NCI-H345 treated with DMSO at 0.1 percent for 48 hours (cell line): ENCODE measurements at regions not wholly inside any gene's neighbourhood (a gene's known extent, or its start where the extent isn't known, plus 50 kb on each side); places are given as distances from the start of the nearest gene placed in this dataset.

Experiments used
- DNase-seq: peaks from one replicate; lab custom pipeline; 2025; ENCODE audit not compliant: unreplicated experiment; lab: John Stamatoyannopoulos, UW

DNA sequence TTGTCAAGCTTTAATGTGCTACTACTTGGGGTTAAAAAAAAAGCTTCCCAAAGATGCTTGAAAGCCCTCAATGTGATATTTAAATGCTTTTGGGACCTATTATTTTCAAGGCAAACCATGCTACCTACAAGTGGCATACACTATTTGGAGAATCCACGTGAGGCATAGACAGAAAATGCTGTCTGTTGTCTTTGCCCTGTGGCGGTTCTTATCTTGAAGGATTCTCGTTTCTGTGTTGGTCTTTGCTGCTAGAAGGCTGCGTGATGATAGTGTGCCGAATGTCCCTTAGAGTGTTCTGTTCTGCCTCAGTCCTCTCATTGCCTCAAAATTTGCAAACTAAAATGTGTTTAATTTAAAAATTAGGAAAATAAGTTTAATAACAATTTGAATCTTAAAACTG is 356.2 kb upstream of the RARB start:
- no peak for DNase-seq

DNA sequence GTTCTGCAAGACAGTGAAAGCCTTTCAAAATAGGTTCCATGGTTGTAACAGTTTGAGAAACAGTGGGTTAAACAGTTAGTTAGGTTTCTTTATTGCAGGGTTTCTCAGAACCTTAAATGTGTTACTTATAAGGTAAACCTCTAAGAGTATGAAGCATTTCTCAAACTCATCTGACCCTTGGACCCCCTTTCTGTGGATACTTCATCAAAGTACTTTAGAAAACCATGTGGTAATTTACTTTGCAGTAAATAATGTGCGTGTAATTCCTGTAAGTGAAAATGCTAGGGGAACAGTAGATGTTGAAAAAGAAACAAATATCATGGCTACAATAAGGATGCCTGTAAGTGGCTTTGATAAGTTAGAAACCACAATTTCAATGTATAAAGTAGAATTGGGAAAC is 354.6 kb upstream of the RARB start:
- no peak for DNase-seq

DNA sequence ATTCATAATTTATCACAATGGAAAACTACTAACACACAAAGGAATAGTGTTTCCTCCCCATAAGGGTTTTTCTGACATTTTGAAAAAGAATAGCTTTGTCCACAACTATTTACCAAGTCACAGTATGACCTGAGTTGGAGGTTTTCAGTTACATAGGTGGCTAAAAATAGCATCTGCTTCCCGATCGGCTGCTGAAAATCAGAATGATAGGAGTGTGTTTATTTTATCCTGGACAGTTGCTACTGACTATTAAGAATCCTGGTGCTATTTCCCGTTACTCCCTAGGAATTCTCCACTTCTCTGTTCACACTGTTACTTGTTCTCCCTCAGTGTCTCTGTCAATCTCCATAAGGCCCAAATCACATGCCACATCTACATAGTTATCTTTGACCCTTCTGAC is 353.9 kb upstream of the RARB start:
- DNase-seq: no peak

DNA sequence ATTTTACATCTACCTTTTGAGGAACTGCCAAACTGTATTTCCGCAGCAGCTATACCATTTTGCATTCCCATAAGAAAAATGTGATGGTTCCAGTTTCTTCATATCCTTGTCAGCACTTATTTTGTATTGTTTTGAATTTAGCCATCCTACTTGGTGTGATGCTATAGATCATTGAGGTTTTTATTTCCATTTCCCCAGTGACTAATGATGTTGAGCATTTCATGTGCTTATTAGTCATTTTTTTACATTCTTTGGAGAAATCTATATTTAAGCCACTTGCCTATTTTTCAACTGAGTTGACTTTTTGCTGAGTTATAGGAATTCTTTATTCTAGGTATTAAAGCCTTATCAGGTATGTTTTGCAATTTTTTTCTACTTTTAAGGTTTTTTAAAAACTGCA is 347.6 kb upstream of the RARB start:
- DNase-seq: no peak

DNA sequence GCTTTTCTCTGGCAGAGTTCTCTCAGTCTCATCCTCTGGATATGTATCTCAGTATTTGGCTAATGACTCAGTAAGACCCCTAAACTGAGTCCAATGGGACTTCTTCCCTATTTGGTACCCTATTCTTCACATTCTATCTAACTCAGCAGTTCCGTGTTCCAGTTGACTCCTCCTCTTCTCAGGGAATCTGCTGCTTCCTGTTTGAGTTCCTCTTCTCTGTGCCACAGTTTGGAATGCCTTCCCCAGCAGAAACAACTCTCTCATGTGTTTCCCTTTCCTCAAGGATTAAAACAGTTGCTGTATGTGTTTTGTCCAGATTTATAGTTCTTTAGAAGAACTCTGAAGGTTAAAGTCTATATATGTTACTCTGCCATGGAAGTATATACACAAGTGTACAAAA is 344.0 kb upstream of the RARB start:
- DNase-seq: no peak

DNA sequence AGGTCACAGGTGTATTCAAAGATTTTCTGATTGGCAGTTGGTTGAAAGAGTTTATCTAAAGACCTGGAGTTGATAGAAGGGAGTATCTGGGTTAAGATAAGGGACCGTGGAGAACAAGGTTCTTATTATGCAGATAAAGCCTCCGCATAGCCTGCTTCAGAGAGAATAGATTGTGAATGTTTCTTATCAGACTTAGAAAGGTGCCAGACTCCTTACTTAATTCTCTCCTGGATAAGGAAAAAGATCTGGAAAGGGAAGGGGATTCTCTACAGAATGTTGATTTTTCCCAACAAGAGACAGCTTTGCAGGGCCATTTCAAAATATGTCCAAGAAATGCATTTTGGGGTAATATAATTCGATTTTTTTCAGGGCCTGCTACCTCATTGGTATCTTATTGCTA is 341.3 kb upstream of the RARB start:
- DNase-seq: no peak

DNA sequence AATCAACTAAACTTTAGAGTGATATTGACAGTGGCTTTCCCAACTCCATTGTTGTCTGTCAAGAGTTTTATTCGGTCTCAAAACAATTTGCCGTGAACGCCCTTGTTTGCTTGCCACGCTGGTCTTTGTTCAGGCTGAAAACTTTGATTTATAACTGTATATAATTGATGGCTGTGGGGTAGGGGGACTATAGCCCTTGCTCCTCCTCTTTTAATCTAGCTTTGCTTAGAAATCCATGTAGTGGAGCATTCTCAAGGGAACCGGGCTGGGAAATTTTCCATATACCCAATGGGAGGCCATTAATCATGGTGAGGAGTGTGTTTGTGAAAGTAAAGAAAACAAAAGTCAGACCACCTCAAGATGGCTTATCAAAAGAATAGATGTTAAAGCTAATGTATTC is 339.8 kb upstream of the RARB start:
- DNase-seq: no peak

DNA sequence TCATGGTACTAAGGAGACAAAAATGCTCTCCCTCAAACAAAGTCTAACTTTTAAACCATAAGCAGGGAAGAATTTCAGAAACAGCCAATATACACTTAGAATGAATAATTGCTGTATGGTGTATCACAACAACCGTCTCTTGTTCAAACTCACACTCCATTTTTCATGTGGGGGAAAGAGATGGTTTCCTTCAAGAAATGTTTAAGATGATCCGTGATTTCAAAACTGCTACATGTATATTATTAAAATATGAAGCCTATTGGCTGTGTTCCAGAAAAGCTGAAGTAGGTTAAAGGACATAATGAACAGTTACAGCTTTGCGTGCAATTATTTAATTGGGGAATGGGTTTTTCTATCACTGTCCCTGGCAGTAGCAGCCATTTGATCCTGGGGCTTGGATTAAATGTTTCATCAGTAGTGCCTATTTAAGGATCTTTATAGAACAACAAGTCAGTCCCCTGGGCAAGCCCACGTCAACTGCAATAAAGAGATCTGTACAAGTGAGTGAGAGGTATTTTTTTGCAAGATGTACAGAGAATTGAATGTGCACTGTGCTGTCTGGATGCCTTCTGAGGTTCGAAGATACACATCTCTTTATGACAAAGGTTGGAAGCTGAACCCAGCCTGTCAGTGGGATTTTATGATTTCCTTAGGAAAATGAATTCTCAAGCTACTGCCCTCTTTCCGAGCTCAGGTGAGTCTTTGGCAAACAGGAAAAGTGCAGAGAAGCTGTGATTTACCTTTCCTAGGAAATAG is 337.2 kb upstream of the RARB start:
- DNase-seq: no peak

DNA sequence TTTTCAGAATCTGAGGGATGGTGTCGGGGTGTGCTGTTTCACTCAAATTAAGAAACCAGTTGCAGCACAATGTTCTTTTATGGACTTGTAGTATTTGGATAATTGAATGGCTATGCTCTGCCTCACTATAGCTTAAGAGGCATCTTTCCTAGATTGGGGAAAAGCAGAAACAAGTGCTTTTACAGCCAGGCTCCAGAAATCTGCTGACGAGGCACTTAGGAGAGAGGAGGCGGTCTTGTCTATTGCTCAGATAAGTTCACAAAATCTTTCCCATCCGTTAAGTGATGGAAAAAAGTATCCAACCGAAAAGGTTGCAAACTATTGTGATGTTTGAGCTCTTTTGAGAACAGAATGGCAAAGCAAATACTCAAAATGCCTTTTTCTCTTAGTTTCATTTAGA is 336.1 kb upstream of the RARB start:
- no peak for DNase-seq

DNA sequence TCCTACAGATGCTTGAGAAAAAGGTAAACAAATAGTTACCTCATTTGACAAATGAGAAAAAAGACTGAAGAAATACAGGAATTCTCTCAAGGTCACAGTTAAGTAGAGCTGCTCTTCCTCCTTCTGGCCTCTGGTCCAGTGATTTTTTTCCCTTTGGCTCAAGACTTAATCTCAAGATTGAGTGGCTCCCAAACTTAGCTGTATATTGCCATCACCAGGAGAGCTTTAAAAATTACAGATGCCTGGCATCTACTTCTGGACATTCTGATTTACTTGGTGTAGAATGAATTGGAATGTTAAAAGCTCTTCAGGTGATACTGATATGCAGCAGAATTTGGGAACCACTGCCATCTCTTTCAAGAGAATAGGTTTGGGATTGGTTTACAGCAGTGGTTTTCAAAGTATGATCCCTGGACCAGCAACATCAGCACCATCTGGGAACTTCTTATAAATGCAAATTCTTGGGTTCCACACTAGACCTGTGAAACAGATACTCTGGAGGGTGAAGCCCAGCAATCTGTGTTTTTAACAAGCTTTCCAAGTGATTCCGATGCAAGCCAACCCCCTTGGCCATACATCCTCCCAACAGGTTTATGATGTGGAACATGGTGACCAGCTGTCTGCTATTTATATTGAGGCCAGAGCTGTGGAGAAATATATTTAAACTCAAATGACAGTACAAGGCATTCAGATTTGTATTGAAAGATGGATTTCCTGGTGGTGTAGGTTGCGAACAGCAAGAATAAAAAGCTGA is 333.0 kb upstream of the RARB start:
- no peak for DNase-seq

DNA sequence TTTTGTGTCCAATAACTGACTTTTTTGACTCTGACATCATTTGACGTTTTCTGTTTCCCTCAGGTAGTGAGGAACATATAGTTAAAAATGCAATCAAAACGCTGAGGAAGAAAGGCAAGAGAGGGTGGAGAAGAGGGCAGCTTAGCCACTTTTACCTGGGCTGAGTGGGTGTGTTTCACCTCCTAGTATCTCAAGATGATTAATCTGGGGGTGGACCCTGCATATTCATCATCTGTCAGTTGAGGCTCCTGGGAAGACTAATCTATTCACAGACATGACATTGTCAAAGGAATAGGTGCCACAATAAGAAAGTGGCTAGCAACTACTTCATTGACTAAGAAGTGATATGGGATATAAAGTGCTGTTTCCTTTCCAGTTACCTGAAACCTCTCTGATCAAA is 331.5 kb upstream of the RARB start:
- no peak for DNase-seq

DNA sequence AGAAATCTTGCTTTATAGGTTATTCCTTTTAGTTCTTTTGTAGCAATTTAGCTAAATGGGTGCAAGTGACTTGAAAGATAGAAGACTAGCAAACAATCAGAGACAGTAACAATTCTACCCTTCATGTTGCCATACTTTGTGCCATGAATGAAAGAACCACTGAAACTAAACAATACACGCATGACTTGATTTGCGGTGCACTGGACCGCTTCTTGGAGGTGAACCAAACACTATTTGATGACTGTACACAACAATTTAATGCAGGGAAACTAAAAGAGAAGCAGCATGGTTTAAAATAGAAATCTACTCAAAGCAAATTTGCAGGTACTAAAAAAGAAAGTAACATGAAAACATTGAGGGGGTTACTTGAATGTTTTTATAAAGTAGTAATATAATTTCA is 331.0 kb upstream of the RARB start:
- DNase-seq: no peak

DNA sequence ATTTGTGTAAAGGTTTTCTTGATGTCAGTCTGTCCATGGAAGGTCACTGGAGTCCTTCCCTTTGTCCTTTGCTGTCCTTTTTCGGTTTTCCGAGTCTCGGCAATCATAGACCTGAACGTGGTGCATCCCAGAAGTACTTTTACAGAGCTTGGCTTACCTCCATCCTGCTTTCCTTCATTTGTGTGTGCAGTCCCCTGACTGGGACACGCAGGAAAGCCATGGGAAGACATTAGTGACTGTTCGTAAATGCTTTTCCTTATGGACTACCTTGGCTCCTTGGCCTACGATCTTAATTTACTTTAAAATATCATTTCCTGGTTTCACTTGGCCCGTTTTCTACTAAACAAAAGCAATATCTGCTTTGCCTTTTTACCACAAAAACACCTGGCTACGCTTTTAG is 328.4 kb upstream of the RARB start:
- no peak for DNase-seq

DNA sequence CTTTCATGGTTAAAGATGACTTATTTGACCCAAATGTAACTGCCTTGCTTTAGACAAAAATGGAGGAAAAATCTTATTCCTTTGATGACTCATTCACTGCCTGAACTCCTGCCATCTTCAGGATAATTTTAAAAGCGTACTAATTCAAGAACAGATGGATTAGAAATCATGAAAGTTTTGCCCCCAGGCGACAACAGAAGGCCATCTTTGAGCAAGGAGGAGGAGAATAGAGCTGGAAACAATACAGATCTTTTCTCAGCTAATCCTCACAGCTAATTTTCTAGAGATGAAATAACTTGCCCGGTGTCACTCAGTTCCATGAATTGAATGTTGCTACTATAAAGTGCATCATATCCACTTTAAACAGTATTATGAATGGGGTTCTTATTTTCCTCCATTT is 324.7 kb upstream of the RARB start:
- DNase-seq: no peak

DNA sequence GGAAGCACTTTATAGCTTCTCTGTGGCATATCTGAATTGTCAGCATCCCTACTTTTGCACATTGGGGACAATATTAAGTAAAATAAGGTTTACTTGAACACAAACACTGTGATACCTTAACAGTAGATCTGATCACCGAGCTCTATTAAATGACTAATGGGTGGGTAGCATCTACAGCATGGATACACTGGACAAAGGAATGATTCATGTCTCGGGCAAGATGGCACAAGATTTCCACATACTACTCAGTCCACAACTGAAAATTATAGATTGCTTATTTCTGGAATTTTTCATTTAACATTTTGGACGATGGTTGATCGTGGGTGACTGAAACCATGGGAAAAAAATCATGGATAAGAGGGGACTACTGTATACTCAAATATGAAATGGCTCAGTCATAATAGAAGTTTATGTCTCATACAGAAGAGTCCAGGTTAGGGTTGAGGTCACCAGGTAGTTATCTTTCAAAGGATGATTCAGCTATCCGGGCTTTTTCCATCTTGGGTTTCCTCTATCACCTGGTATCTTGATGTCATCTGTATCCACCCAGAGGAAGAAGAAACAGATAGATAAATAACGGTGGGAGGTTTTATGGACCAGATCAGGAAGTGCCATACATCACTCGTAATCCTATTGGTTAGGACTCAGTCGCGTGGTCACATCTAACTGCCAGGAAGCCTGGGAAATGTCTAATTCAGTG is 320.0 kb upstream of the RARB start:
- no peak for DNase-seq

DNA sequence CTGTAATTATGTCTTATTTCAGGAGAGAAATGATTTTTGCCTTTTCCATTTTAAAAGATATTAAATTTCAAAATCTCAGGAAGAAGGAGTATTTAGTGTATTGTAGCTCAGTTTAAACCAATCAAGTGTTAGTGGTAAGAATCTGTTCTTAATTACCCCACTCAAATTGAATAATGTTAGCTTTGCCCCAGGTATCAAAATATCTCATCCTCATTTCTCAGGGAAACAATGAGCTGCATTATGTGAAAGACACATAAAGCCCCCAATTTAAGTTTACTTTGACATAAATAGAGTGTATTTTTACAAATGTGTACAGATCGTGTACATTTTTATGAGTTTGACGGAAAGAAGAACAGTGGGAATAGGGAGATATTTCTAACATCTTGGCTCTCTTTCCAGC is 317.4 kb upstream of the RARB start:
- DNase-seq: no peak

DNA sequence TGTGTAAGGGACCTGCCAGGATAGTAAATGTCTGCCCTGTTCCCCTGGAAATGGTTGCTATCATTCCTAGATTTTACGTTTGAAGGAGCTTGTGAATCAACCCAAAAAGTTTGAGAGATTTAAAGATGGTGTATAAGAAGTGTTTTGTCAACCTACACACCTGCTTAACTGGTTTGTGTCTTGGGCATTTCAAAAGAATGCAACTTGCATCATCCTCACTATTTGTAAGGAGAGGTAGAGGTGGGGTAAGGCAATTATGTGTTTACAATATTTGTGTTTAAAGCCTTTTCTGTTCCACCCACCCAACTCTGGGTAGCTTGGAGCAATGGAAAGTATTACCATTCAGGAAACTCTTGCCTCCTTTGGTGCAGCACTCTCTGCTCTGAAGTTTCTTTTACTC is 314.2 kb upstream of the RARB start:
- DNase-seq: no peak

DNA sequence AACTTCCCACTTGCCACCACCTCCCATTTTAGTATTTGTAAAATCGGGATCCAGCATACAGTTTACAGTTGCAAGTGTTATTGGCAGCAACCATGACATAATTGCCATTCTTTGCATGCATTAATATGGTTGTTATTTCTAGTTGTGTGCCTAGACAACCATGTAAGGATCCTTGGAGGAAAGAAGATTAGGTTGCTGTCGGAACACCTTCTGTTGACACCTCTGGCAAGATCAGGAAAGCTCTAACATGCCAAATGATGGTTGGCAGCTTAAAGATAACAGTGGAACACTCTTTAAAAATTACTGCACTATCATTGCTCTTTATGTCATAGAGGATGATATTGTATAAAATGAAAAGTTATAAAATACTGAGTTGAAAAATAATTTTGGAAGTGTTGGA is 313.5 kb upstream of the RARB start:
- DNase-seq: no peak

DNA sequence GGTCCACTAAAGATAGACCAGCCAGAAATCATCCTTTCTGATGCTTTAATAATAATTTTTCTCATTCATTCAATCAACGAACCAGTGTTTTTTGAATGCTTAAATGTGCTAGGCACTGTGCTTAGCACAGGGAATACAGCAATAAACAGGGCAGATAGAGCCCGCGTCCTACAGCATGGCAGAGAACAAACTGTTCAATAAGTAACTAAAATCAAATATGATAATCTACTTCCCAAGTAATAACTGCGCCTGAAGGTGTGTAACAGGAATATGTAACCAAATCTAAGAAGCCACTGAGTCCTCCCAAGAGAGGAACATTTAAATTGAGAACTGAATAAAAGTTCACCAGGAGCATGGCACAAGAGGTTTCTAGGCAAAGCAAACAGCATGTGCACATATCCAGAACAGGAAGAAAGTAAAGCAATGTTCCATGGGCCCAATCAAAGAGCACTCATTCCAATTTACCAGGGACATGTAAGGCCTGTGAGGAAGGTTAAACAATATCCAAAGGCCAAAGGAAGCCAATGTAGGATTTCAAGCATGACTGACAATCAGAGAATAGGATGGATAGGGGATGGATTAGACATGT is 311.0 kb upstream of the RARB start:
- DNase-seq: no peak

DNA sequence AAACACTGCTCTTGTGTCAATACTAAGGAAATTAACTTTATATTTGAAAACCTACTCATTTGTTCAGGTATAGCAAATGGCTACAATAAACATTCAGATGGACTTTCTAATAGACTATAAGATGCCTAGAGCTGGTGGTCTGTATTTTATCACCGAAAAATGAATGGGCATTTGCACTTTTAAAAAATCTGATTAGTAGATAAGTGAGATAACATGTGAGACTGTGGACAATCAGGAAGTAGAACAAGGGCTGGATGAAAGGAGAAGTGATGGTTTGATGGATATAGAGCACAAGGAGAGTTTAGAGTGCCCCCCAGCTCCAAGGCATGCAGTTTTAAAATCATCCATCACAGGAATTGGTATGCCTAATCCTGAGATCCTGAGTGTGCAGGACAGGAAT is 308.4 kb upstream of the RARB start:
- DNase-seq: no peak

DNA sequence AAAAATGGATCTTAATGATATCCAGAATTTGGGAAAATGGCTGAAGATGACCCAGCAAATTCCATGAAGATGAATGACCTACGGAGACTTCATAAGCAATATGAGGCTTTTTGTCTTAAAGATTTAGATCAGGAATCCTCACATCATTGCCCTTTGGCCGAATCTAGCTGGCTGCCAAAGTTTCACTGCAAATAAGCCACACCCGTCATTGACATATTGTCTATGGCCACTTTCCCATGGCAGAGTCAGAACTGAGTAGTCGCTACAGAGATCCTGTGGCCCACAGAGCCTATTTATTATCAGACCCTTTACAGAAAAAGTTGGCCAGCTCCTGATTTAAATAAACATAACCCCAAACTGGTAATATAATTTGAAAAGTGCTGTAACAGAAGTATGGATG is 307.4 kb upstream of the RARB start:
- no peak for DNase-seq

DNA sequence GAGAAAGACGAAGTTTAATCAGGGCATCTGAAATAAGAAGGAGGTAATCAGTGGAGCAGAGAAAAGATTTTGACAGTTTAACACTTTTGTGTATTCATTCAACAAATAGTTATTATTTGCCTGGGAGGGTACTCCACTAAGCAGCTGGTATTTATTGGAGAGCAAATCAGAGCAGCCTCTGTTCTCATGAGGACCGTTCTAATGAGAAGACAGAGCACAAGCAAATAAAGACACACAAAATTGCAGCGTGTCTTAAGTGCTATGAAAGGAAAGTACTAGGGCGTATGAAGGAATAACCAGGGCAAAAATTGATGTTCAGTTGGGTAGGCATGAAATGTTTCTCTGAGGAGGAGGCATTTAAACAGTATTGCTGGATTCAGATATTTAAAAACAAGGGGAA is 302.9 kb upstream of the RARB start:
- no peak for DNase-seq
